IPS-NIHi7 (cell line): ENCODE measurements at regions not wholly inside any gene's neighbourhood (a gene's known extent, or its start where the extent isn't known, plus 50 kb on each side); places are given as distances from the start of the nearest gene placed in this dataset.

Experiments
- DNase-seq: peaks from one replicate; pipeline ENCODE4 v3.0.0; 2012; ENCODE audit warnings: mixed read lengths; ENCODE audit errors: extremely low spot score

DNA sequence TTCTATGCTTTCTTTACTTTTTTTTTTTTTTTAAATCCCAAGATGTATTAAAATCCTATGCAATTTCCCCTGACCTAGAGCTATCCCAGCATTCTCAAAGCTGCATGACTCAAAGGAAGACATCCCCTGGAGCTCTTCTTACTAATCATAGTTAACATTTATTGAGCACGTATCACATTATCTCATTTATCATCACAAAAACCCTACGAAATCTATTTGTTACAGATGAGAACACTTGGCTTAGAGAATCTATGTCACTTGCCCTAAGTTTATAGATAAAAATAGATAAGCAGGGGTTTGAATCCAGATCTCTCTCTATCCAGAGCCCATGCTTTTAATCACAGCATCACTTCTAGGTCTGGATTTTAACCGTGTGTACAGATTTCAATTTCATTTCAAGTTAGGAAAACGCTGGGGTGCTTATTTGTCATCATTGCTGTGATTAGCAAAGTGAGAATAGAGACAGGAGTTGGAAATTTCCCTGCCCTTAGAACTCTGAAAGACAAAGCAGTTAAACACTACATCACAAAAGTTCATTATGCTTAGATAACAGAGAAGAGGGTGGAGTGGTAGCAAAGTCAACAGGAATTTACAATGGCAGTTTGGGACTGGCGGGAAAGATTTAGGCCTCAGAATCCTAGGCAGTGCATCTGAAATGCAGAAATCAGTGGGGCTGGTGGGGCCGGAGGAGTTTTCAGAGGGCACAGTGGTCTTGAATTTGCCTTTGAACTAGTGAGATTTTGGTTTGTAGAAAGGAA, 177.7 kb upstream of the FRMD6 start:
- DNase-seq = no peak

DNA sequence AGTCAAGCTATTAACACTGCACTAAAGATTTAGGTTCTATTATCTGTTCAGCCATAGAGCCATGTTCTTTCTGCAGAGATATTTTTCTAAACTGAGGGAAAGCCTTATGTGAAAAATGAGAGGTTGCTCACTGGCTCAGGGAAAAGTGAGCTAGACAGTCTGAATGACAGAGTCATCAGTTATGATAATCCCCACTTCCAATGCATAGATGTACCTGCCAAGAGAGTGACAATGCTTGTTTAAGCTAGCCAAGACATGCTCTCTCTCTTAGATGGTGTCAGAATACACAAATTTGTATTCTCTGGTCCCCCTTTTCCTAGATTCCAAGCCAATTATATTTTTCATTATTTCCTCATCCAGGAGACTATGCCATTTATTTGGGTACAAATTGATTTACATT, 176.9 kb upstream of the FRMD6 start:
- DNase-seq = no peak

DNA sequence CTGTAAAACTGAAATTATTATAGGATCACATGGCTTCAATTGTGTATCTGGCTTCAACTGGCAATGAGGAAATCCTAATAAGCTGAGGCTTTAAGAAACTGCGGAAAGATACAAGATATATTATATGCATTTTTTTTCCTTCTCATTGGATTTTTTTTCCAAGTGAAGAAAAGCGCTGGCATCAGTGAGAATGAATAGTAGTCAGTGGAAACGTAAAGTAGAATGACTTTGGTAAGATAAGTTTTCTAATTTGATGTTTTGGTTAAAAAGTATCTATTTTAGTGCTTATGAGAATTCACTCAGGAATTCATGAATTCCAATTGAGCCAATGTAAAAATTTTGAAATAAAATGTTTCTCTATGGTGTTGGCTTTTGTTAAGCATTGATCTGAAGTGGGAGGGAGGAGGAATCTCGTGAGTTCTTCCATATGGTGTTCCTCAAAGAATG, 173.5 kb upstream of the FRMD6 start:
- no peak for DNase-seq

DNA sequence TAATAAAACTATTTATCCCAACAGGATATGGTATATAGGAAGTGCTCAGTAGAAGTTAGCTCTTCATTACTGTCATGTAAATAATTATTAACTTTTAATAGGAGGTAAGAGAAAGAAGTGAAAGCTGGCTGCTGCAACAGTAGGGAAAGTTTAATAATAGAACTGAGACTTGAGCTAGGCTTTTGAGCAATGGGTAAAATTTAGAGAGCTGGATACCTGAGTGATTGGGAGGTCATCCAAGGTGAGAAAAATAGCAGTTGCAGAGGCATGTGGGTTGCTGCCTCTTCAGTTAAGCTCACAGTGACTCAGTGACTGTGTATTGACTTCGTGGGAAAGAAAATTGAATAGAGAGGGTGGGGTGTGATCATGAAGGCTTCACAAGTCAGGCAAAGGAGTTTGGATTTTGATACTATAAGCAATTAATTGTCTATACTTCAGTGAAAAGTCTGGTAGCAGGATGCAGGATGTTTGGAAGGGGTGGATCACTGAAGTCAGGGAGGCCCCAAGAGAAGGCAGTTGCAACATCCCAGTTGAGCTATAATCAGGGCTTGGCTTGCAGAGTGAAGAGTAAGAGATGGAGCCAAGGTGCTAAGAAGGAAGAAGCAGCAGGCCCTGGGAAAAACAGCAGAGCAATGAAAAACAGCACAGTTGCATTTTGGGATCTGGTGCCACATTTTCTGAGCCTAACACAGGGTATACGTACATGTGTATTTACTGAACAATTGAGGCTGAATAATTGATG, 172.0 kb upstream of the FRMD6 start:
- no peak for DNase-seq

DNA sequence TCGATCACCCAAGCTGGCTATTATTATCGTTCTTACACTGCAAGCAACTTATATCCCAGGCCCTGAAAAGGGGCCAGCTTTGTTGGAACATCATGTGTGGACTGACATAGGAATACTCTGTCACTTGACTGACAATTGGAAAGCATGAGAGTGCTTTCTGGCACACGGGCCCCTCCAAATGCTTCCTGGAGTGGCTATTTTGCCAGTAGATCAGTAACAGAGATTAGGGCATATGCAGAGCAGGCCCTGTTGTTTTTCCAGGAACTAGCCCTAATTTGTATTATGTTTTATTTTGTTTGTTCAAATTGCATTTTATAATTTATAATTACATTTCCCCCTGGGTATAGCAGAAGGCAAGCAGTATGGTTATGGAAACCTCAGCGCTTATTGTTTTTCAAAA, 170.1 kb upstream of the FRMD6 start:
- DNase-seq = no peak

DNA sequence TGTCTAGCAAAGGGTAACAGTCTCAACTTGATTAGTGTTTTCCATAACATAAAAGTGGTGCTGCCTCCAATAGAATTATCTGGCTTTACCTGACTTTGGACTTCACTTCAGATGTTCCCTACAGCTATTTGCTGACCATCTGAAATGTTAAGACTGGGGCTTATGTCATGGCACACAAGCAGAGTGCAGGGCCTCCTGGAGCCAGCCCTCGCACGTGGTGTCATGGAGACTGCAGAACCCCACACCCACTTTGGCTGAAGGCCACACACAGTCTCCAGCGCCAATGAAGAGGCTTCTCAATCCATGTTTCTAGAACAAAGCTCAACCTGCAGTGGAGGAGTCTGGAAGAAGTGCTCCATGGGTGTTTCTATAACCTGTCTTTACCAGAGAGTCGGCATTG, 169.6 kb upstream of the FRMD6 start:
- DNase-seq = no peak

DNA sequence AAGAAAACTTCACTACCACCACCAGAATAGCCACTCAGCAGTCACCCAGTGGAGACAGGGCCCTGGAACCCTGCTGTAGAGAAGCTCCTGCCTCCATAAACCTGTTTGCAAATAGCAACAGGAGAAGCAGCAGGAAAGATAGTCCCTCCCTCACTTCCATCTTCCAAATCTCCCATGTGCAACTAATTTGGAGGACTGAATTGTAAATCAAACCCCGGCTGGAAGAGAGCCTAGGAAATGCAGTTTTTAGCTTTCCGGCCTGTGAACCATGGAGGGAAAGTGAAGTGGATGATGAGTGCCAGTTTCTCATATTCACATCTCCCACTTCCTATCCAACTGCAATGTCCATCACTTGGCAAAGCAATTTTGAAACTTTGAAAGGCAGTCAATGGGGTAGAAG, 167.2 kb upstream of the FRMD6 start:
- DNase-seq = no peak

DNA sequence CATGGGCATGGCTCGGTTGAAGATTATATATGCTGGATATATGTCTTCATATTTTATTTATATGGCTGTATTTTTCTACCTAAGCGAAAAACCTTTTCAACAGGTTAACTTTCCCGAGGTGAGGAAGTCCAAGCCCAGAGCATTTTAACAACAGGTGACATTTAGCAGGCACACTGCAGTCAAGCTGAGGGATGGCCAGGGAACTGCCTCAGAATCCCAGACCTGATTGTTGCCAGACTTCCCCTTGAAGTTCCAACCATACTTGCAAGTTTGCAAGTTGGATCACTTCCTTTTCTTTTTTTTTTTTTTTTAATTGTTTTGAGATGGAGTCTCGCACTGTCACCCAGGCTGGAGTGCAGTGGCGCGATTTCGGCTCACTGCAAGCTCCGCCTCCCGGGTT, 166.0 kb upstream of the FRMD6 start:
- DNase-seq = no peak

DNA sequence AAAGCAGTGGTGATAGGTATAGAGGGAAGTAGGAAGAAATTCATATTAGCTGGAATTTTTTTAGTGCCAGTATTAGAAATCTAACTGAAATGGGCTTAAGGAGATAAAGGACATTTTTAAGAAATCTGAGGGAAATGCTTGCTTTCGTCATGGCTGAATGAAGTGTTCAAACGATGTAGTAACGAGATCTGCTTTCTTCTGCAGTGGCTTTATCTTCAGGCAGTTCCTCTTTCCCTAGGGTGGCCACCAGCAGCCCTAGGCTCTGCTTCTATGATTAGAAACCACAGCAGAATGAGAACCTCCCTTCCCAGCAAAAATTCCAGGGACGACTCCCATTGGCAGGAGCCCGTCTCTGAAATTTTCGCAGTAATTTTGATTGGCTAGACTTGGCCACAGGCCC, 163.9 kb upstream of the FRMD6 start:
- DNase-seq = no peak

DNA sequence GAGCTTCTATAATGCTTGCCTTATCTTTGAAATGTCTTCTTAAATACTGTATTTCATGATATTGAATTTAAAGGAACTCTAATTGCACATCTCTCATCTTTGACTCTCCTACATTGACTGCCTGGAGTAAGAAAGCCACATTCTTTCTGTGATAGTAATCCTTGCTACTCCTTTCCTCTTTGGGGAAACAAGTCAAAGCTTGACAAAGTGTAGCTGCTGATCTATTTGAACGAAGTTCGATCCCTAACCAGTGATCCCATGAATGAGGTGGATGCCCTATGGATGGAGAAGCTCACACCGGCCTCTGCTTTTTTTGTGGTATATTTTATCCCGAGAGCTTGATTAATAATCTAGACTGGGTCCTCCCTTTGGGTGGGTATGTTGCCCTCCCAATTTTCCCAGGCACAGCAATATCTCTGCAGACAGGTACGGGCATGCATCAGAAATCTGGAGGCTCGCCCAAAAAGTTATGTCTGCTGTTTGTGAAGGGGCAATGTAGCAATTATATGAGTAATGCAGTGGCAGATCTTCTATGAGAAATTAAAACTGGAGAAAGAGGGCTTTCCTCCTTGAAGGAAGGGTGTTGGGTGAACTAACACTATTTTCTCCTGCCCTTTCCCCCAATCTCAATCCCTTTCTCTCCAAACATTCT, 163.0 kb upstream of the FRMD6 start:
- DNase-seq = no peak

DNA sequence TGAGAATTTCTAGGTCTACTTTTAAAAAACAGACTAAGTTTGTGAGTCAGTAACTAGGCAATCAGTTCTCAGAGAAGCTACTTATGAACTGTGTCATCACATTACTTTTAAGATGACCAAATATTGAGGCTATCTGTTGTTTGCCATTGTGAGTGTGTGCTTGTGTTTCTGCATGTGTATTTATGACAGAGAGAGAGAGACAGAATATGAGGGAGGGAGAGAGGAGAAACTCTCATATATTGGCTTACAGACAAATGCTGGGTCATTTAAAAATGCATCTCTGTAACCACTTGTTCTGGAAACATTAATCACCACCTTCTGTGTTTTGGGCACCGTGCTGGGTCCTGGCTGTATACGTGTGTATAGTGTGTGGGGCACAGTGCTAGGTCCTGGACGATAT, 161.5 kb upstream of the FRMD6 start:
- DNase-seq = no peak

DNA sequence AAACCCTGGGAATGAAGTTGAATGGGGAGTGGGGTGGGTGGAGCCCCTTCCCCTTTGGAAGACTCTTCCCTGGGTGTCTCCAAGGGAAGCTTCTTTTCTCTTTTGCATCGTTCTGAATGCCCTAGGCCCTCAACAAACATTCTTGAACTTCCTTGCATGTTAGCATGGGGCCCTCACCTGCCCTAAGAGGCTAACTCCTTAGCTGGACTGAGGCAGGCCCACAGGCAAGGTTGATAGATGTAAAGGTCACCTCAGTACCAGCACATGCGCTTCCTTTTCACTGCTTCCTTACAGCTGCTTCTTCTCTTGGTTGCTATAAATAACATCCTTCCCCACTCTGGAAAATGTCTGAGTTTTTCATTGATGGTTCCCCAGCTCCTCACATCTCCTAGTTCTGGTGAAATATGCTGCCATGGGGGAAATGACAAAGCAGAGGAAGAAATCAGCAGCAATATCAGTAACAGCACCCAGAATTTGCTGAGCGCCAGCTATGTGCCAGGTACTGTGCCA, 160.6 kb upstream of the FRMD6 start:
- DNase-seq = no peak

DNA sequence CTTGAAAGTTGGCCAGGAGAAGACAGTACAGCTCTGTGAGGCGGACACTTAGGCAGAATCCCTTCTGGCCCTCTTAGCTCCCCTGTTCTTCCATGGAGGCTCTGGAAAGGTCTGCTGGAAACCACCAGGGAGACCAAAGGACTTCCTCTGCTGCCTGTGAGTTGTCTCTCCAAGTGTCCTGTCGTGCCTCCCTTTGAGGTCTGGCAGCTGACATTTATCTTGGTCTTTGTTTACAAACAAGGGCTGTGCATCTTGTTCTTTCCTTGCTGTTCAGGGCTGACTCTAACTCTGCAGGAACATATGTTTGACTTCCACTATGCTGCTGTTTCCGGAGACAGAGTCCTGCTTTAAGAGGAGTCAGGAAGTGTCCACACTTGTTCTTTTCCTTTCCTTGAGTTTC, 159.9 kb upstream of the FRMD6 start:
- no peak for DNase-seq

DNA sequence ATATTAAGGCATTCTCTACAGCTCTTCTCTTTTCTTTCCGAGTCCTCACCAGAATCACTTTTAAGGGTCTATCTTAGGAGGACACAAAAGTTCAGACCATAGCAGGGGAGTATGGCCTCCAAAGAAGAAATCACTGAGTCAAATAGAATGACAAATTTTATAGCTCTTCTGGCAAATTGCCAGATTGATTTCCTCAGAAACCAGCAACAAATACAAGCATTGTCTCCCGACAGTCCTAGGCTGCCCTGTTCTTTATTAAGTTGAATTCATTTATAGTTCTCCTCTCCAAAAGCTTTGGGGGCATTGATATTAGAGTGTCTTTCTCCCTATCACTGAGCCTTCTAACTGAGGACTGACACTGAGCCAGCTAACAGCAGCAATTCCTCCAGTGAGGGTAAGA, 156.4 kb upstream of the FRMD6 start:
- no peak for DNase-seq

DNA sequence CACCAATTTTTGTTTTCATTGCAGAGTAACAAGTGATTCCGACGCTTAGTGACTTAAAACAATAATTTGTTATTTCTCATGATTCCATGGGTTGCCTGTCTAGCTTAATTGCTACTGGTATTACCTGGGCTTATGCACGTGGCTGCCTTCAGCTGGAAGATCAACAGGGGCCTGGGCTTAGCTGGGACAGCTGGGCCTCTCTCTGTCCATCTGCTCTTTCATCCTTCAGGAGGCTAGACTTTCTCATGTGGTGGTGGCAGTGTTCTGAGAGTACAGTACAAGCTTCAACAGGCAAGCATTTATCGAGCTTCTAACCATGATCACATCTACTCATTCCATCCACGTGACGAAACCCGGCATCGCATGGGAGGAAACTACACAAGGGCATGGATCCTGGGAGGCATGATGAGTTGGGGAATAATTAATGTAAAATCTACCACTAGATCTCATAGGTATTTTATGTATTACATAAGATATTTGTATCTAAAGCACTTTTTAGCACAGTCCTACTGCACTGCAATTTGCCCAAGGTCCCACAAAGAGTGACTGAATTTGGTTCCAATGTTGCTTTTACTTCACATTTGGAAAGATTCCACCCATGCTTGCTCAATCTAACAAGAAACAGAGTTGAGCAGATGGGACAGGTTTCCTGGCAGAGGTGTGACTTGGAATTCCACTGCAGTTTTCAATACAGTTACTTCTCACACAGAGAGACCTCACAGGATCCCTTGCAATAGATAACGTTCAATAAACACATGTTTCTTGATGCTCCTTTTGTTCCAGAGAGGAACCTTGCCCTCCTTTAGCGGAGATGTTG, 153.1 kb upstream of the FRMD6 start:
- DNase-seq = no peak

DNA sequence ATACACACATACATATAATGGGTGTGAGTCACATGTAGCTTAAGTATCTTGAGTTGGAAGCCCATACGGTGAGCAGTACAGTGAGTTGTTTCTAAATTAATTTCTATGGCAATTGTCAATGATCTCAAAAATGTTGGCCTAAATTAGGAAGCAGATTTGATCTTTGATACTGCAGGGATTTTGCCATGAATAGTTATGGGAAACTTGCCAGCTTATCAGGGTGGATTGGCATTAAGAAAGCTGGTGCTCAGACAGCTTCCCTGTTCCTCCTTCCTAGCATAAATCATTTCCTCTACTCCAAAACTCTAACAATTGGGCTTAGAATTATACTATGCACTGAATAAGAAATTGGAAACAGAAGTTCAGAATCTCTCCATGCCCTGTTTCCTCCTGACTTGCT, 150.9 kb upstream of the FRMD6 start:
- DNase-seq = no peak

DNA sequence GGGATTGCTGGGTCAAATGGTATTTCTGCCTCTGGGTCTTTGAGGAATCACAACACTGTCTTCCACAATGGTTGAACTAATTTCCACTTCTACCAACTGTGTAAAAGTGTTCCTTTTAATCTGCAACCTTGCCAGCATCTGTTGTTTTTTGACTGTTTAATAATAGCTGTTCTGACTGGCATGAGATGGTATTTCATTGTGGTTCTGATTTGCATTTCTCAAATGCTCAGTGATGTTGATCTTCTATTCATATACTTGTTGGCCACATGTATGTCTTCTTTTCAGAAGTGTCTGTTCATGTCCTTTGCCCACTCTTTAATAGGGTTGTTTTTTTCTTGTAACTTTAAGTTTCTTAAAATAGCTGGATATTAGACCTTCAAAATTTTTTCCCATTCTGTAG, 150.0 kb upstream of the FRMD6 start:
- DNase-seq = no peak

DNA sequence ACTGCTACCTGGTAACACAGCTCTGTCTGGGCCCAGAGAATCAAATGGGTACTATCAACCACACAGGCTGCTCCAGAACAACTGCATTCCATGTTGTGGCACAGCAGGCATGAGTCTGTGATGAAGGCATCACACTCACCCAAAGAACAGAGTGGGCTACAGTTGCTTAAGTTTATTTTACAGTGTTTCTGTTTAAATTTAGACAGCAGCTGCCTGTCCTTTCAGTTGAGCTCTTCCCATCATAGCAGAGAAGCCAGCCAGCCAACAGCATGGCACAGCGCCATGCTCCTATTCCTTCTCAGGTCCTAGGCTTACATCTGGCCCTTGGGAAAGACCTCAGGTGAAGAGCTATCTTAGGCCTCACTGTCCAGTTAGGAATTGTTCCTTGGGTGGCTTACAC, 147.0 kb upstream of the FRMD6 start:
- no peak for DNase-seq

DNA sequence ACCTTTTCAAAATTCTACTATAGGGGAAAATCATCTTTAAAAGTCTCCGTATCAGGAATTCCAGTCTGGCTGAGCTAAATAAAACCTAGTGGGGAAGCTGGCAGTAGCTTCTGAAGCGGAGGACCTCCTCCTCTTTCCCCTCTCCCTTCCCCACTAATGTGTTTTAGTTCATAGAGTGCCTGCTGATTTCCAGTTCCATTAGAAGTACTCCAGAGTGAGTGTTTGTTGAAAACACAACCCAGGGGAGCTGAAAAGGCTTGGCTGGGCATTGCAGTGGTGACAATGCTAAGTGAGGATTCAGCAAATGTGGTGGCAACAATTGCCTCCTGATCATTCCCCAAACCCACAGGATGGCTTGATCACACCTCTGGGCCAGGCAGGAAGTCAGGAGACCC, 144.2 kb upstream of the FRMD6 start:
- DNase-seq = no peak

DNA sequence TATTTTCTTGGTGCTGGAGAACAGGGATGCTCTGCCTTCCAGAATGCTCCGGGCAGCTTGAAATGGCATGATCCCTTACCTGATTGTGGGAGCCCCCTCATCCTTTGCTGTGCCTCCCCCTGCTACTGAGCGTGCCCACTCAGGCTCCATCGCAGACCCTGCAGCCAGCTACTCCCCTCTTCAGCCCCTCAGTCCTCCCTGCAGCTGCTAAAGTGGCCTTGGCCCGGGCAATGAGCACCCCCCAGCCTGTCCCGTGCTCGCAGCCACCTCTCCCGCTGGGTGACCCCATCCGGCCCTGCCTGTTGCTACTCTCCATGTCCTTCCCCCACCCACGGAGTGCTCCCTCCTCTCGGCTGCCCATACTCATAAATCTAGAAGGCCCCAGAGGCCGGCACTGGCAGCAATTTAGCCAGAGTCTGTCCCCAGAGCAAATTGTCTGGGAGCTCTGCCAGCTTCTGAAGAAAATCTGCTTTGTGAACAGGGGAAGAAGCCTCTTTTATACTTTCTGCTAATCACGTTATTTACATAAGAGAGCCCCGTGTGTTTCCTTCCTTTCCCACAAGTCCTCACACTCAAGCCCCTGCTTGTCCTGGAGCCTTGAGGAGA, 143.7 kb upstream of the FRMD6 start:
- no peak for DNase-seq

DNA sequence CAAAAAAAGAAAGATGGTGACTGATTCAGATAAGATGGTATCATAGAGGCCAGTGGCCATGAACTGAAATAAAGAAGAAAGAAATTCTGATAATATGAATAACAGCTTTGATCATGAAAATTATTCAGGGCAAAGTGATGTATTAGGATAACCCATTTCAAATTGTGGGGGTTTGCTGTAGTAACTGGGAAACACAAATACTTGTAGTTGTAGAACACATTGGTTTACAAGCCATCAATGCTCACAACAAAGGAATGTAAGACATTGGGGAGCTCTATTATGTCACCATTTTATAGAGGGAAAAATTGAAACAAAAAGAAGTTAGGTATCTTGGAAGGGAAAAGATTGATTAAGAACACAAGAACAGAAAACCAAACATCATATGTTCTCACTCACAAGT, 140.4 kb upstream of the FRMD6 start:
- no peak for DNase-seq

DNA sequence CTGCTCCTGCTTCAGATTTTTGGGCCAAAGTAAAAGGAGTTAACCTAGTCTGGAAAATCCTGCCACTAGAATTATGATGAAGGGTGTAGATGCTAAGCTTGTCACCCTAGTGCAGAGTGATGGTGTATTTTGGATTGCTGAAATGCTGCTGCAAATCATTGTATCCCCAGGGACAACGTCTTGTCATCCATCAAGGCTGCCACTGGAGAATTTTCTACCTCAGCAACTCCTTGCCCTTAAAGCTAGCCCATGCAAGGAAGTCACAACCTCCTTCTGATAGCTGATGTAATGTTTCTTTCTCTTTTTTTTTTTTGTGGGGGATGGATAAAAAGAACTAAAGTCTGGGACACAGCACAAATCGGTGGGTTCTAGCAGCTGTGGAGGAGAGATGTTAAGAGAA, 139.4 kb upstream of the FRMD6 start:
- DNase-seq = no peak
